Stimulated activated CD4-positive, alpha-beta T cell treated with anti-CD3 and anti-CD28 coated beads, Interleukin-15, amount 100 ng/mL, for 24 hours (primary cell): ENCODE measurements at regions not wholly inside any gene's neighbourhood (a gene's known extent, or its start where the extent isn't known, plus 50 kb on each side); places are given as distances from the start of the nearest gene placed in this dataset.
"Not testable (repeated sequence)": the region's sequence is repeated elsewhere in the genome, so short reads cannot be mapped to it uniquely, and the experiment has no call there.

Experiments
- DNase-seq: peaks from one replicate; pipeline ENCODE4 v3.0.0-alpha.2; 2020

DNA sequence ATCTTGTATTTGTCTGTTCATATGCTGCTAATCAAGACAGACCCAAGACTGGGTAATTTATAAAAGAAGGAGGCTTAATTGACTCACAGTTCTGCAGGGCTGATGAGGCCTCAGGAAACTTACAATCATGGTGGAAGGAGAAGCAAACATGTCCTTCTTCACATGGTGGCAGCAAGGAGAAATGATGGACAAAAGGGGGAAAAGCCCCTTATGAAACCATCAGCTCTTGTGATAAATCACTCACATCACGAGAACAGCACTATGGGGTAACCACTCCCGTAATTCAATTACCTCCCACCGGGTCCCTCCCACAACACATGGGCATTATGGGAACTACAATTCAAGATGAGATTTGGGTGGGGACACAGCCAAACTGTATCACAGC is 117.0 kb downstream of the TTC6 start:
- DNase-seq, result not testable (repeated sequence)

DNA sequence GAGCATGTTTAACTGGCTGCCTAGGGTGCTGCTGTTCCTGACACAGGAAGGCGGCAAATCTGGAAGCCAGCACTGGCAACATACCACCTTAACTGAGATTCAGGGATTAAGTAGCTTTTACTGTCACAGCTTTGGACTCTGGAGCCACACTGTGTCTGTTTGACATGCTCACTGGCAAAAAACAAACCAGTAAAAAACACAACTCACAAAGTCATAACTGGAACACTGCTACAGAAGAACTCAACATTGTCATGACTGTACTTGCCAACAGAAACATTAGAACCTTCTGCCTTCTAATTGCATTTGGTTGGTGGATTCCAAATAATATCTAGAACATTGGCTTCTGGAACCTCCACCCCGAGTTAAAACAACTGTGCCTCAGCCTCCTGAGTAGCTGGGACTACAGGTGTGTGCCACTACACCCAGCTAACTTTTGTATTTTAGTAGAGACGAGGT is 117.6 kb downstream of the TTC6 start:
- DNase-seq, result no peak

DNA sequence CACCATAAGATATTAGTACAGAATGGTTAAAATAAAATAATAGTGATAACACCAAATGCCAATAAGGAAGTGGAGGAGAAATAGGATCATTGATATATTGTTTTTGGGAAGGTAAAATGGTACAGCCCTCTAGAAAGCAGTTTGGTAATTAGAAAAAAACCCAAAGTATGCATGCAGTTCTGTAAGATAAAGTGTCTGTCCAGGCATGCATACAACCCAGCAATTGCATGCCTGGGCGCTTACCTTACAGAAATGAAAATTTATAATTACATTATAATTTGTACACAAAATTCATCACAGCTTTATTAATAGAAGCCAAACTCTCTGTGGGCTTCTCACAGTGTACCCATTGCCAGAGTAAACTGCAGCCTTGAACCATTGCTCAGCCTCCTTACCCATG is 124.7 kb downstream of the TTC6 start:
- no peak for DNase-seq

DNA sequence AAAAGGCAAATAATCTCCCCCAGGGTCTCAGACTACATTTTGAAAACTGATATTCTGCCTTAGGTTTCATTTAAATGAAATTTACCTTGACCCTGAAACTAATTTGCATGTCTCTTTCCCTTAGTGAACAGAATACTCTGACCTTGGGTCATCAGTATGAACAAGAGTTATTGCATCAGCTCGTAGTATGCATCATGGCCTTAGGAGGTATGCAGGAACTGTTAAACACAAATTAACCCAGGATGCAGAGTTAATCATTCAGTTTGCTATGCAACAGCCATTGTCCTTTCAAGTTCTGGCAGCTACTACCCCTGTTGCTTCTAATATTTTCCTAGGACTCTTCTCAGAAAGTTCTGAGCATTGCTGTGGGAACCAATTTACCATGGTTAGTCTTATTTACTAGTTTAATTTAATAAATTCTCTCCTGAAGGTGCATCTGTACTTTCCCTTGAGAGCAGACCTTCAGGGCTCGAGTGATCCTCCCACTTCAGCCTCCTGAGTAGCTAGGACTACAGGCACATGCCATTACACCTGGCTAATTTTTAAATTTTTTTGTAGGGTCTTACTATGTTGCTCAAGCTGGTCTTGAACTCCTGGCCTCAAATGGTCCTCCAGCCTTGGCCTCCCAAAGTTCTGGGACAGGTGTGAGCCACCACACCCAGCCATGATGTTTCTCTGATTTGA is 126.7 kb downstream of the TTC6 start:
- DNase-seq, result no peak

DNA sequence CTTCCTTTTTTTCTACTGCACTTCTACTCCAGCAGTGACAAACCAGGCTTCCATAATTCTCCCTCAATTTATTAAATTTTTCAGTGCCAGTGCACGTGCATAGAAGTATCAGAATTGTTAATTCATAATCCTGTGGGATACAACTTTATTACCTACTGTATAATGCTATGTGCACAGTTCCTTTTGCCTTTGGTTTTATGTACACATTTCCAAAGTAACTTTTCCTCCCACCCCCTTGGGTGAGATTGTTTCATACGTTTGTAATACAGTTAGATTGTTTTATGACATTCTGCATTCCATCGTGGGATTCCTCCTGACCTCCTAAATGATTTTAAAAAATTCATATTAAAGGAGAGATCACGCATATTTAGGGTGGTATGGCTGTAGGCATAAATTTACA is 128.1 kb downstream of the TTC6 start:
- no peak for DNase-seq

DNA sequence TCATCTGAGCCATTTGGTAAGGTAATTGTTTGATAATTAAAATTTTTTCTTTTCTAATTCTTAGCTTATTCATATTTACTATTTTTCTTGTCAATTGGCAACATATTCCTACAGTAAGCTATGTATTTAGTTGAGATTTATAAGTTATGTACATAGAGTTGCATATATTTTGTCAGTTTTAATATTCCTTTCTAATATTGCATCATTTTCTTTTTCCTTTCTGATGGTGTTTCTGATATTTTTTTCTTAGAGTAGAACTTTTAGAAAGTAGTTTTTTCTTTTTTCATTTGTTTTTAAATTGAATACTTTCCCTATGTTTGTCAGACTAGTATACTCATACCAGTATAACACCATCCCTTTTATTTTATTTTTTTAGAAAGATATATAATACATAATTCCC is 131.3 kb downstream of the TTC6 start:
- no peak for DNase-seq

DNA sequence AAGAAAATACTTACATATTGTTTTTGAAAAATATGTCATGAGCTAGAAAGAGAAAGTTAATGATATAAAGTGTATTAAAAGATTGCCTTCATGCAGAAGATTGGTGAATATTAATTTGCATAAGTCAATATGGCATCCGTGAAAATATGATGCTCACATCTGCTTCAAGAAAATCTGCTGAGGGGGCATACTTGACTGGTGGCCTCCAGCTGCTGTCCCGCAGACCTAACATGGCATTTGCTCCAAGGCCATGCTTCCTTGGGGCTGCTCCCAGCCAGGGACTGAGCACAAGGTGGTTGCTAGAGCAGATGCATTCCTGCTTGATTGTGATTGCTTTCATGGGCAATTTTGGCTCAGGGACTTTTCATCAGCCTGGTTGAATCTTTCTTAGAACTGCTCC is 133.8 kb downstream of the TTC6 start:
- DNase-seq, result no peak

DNA sequence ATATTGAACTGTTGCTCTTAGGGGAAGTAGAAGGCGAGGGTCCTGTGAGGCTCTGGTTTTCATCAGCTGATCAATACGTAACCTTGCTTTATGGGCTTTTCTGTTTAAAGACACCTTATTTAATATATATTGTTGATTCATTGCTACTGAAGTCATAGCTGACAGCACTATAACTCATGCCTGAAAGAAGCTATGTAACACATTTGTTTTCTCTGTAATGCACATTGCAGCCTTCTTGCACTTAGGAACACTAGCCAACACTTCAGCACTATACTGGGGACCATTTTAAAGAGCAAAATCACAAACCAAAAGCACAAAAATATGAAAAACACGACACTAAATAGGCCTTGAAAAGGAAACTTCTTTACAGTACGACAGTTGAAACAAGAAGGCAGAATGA is 135.7 kb downstream of the TTC6 start:
- DNase-seq, result no peak

DNA sequence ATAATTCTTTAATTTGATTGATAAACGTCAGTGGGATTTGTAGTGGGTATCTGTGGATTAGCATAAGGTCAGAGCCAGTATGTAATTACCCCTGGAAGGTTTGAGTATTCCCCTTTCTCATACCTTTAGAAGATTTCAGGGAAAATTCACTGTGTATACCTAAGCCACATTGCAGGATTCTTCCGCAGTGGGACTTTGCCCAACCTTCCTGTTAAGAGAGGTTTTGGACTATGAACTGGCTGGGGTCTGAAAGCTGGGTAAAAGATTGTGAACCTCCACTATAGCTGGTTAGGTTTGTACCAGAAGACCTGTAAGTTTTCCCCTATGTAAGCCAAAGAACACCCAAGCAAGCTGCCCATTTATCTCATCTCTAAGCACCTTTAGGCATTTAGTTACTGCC is 150.2 kb downstream of the TTC6 start:
- no peak for DNase-seq

DNA sequence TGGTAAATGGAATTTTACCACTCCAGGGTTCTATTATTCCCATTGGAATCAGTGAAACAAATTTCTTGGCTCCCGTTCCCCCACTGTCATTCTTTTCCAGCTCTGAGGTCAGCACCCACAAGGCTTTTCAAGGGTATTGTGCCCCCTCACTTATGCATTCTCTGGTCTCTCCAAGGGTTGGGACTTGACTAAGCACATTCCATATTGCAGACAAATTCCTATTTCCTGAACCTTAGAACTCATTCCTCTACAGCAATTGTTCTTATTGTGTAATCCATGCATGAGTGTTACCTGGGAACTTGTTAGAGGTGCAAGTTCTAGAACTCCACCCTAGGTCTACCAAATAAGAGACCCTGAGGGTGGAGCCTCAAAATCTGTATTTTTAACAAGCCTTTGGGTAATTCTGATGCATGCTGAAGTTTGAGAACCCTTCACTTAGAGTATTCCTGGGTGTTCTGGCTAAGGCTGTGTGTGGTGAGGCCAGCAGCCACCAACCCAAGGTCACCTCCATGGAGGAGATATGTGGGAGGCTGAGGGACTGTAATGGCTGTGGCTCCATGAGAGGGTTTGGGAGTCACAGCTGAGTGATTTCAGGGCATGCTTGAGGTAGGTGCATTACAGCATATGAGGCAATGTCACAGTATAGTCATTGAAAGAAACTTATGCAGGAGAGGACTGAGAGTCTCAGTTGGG is 150.9 kb downstream of the TTC6 start:
- no peak for DNase-seq

DNA sequence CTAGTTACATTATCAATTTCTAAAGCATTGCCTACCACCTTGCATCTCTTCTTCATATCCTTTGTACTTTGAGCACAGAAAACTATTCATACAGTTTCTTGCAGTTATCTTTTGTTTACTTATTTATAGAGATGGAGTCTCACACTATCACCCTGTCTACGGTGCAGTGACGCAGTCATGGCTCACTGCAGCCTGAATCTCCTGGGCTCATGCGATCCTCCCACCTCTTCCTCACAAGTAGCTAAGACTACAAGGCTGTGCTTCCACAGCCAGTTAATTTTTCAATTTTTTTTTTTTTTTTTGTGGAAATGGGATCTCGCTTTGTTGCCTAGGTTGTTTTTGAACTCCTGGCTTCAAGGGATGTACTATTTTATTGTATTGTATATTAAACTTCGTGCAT is 158.0 kb downstream of the TTC6 start:
- no peak for DNase-seq

DNA sequence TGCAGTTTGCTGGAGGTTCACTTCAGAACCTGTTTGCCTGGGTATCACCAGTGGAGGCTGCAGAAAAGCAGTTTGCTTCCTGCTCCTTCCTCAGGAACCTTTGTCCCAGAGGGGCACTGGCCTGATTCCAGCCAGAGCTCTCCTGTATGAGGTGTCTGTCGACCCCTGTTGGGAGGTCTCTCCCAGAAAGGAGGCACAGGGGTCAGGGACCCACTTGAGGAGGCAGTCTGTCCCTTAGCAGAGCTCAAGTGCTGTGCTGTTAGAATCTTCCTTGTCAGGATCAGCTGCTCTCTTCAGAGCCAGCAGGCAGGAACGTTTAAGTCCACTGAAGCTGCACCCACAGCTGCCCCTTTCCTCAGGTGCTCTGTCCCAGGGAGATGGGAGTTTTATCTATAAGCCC is 164.8 kb downstream of the TTC6 start:
- not testable (repeated sequence) for DNase-seq

DNA sequence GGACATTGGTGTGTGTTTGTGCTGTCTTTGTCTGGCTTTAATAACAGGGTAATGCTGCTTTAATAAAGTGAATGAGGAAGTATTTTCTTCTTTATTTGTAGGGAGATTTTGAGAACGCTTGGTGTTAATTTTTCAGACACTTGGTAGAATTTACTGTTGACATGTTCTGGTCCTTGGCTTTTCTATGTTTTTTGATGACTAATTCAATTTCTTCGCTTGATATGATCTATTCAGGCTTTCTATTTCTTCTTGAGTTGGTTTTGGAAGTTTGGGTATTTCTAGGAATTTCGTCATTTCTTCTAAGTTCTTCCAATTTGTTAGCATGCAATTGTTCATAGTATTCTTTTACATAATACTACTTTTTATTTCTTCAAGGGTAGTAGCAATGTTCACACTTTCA is 167.8 kb downstream of the TTC6 start:
- DNase-seq, result no peak

DNA sequence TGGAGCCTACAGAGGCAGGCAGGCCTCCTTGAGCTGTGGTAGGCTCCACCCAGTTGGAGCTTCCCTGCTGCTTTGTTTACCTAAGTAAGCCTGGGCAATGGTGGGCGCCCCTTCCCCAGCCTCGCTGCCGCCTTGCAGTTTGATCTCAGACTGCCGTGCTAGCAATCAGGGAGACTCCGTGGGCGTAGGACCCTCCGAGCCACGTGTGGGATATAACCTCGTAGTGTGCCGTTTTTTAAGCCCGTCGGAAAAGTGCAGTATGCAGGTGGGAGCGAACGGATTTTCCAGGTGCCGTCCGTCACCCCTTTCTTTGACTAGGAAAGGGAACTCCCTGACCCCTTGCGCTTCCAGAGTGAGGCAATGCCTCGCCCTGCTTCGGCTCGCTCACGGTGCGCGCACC is 176.9 kb downstream of the TTC6 start:
- DNase-seq, result not testable (repeated sequence)

DNA sequence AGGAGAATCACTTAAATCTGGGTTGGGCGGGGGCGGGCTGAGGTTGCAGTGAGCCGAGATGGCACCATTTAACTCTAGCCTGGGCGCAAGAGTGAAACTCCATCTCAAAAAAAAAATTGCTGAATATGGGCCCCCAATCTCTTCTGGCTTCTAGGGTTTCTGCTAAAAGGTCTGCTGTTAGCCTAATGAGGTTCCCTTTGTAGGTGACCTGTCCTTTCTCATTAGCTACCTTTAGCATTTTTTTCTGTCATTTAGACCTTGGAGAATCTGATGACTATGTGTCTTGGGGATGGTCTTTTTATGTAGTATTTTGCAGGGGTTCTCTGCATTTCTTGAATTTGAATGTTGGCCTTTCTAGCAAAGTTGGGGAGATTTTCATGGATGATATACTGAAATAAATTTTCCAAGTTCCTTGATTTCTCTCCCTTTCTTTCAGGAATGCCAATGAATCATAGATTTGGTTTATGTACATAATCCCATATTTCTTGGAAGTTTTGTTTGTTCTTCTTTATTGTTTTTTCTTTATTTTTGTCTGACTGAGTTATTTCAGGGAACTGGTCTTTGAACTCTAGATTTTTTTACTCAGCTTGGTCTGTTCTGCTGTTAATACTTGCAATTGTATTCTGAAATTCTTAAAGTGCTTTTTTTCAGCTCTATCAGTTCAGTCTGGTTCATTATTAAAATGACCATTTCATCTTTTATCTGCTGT is 181.5 kb downstream of the TTC6 start:
- no peak for DNase-seq

DNA sequence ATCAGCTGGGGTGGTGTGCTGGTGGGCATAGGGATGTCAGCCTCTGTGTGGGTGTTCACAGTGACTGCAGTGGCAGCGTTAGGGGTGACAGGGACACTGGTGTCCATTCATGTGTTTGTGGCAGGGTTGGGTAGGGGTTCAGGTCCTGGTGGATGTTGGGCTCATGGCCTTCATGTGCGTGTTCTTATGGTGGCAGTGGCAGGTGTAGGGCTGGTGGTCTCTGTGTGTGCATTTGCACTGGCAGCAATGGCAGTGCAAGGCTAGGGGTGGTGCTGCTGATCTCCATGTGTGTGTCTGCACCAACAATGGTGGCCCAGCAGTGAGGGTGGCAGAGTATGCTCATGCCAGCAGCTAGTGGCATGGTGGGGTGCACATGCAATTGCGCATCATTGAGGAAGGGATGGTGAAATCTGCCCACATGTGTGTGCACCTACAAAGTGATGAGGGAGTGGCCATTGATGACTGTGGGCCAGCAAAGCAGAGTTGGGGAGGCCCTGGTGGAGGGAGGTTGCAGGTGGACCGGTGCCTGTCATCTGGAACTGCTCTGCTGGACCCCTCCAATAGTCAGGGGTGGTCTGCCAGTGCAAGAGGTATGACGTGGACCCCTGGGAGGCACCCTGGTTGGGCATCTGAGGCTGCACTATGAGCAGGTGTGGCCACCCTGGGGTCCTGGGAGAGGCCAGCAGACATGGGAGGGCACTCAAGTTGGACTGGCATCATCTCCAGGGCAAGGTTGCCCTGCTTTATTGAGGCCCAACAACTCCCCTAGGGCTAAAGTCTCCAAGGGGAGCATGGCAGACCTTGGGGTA is 182.9 kb downstream of the TTC6 start:
- DNase-seq, result no peak

DNA sequence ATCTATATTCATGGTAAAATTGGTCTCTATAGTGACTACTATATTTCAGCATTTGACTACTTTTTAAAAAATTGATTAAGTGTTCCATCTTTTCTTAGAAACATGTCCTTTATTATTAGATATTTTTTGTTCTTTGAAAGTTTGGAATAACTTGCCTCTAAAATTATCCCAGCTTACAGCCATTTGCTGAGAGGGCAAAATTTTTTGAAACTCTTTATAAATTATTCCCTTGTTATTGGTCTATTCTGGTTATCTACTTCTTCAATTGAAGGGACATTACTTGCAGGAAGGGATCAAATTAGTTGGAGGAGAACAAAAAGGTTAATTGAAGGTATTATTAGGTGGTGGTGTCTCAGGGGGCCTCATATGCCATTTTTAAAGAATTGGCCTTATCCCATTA is 184.1 kb downstream of the TTC6 start:
- DNase-seq, result no peak

DNA sequence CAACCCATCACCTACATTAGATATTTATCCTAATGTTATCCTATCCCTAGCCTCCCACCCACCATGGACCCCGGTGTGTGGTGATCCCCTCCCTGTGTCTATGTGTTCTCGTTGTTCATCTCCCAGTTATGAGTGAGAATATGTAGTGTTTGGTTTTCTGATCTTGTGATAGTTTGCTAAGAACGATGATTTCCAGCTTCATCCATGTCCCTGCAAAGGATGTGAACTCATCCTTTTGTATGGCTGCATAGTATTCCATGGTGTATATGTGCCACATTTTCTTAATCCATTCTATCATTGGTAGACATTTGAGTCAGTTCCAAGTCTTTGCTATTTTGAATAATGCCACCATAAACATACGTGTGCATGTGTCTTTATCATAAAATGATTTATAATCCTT is 185.3 kb downstream of the TTC6 start:
- DNase-seq, result not testable (repeated sequence)

DNA sequence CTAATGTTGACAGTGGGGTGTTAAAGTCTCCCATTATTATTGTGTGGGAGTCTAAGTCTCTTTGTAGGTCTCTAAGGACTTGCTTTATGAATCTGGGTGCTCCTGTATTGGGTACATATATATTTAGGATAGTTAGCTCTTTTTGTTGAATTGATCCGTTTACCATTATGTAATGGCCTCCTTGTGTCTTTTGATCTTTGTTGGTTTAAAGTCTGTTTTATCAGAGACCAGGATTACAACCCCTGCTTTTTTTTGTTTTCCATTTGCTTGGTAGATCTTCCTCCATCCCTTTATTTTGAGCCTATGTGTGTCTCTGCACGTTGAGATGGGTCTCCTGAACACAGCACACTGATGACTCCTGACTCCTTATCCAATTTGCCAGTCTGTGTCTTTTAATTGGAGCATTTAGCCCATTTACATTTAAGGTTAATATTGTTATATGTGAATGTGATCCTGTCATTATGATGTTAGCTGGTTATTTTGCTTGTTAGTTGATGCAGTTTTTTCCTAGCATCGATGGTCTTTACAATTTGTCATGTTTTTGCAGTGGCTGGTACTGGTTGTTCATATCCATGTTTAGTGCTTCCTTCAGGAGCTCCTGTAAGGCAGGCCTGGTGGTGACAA is 188.9 kb downstream of the TTC6 start:
- DNase-seq, result not testable (repeated sequence)

DNA sequence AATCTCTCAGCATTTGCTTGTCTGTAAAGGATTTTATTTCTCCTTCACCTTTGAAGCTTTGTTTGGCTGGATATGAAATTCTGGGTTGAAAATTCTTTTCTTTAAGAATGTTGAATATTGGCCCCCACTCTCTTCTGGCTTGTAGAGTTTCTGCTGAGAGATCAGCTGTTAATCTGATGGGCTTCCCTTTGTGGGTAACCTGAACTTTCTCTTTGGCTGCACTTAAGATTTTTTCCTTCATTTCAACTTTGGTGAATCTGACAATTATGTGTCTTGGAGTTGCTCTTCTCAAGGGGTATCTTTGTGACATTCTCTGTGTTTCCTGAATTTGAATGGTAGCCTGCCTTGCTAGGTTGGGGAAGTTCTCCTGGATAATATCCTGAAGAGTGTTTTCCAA is 189.4 kb downstream of the TTC6 start:
- DNase-seq, result not testable (repeated sequence)

DNA sequence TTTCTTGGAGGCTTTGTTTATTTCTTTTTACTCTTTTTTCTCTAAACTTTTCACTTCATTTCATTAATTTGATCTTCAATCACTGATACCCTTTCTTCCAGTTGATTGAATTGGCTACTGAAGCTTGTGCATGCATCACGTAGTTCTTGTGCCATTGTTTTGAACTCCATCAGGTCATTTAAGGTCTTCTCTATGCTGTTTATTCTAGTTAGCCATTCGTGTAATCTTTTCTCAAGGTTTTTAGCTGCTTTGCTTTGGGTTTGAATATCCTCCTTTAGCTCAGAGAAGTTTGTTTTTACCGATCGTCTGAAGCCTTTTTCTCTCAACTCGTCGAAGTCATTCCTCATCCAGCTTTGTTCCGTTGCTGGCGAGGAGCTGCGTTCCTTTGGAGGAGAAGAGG is 189.9 kb downstream of the TTC6 start:
- not testable (repeated sequence) for DNase-seq

DNA sequence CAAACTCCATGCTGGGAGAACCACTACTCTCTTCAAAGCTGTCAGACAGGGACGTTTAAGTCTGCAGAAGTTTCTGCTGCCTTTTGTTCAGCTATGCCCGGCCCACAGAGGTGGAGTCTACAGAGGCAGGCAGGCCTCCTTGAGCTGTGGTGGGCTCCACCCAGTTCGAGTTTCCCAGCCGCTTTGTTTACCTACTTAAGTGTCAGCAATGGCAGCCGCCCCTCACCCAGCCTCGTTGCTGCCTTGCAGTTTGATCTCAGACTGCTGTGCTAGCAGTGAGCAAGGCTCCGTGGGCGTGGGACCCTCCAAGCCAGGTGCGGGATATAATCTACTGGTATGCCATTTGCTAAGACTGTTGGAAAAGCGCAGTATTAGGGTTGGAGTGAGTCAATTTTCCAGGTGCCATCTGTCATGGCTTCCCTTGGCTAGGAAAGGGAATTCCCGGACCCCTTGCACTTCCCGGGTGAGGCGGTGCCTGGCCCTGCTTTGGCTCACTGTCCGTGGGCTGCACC is 190.7 kb downstream of the TTC6 start:
- not testable (repeated sequence) for DNase-seq
